ENCODE measurements at regions not wholly inside any gene's neighbourhood (a gene's known extent, or its start where the extent isn't known, plus 50 kb on each side); places are given as distances from the start of the nearest gene placed in this dataset.

- TF ChIP-seq ZBTB33 (IDR thresholded peaks at IDR 0.05; ENCODE audit: extremely low read depth, insufficient replicate concordance, low read length), result no peak
- no peak for TF ChIP-seq SIN3A (IDR thresholded peaks at IDR 0.05; ENCODE audit: low read depth)
- TF ChIP-seq ZFX (IDR thresholded peaks at IDR 0.05), result no peak
These were observed 123.3 kb downstream of the USP46 start (continued) for GRCh38 chr4:52535793-52536192.
